Fibroblast of mammary gland (primary cell): ENCODE measurements at regions not wholly inside any gene's neighbourhood (a gene's known extent, or its start where the extent isn't known, plus 50 kb on each side); places are given as distances from the start of the nearest gene placed in this dataset.

Experiments
- DNase-seq: peaks from one replicate; pipeline ENCODE4 v3.0.0-alpha.2; 2010; ENCODE audit warnings: low read depth
- H3K4me3 ChIP-seq: 2 replicates; pipeline ENCODE4 v1.5.1; 2011; ENCODE audit warnings: low read depth, mild to moderate bottlenecking, low read length, moderate library complexity; ENCODE audit not compliant: control insufficient read depth
- CTCF ChIP-seq: conservative IDR thresholded peaks from 2 replicates; pipeline ENCODE4 v1.5.1; 2011; ENCODE audit warnings: low read depth, low read length, inconsistent platforms; ENCODE audit not compliant: control insufficient read depth, insufficient read depth

GRCh38 chr10:89100680-89101079 lies 106.4 kb downstream of the CH25H start:
- no peak overlapping the region for H3K4me3 ChIP-seq
- DNase-seq: peak; percentile 70
- TF ChIP-seq CTCF: no peak

DNA sequence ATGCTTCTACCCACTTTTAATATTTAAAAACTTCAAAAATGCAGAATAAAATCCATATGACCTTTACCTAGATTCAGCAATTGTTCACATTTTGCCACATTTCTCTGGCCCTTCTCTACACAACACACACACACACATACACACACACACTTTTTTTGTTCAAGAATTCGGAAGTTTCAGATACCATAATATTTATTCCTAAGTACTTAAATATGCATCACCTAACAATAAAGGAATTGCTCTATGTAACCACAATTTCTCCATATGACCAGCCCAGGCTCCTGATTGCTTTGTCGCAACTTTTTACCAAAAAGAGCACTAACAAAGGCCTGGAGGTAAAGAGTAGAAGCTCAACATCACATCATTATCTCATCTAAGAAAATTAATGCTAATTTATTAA lies 106.6 kb downstream of the FAS start:
- no peak for DNase-seq
- H3K4me3 ChIP-seq: no peak overlapping the region
- no peak for TF ChIP-seq CTCF

DNA sequence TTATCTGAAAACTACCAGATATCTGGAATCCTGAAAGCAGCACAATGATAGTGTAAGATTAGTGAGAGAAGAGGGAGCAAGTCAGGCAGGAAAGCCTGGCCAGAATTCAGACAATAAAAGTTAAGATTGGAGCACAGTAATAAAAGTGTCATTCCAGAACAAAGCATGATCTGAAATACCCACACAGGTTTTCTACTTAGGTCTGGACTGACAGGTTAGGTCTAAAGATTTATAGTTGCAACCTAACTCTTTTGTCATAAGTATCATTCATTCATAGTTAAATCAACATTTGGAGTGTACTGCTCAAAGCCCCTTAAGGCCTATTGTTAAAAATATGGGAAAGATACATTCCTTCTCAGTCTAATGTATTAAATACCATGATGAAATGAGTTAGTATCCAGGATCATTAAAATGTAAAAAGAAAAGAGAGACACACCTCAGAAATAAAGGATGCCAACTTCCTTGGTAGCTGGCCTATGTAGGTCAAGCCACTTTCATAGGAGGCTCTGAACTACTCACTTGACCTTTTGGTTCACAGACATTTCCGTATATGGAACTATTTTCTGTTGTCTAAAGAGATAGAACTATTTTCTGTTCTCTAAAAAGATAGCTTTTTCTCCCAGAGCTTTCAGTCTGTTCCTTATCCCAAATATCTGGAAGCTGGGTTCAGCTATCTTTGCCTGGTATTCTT lies 105.2 kb downstream of the FAS start:
- TF ChIP-seq CTCF: no peak
- DNase-seq: no peak

GRCh38 chr10:89093728-89094127 lies 103.1 kb downstream of the FAS start:
- DNase-seq: no peak
- H3K4me3 ChIP-seq: no peak overlapping the region
- TF ChIP-seq CTCF: no peak

More for the DNA sequence above, 105.2 kb downstream of the FAS start:
- no peak overlapping the region for H3K4me3 ChIP-seq

- H3K4me3 ChIP-seq: no peak overlapping the region
- no peak for TF ChIP-seq CTCF
- DNase-seq: no peak
Measured at GRCh38 chr10:89092981-89093380, 102.4 kb downstream of the FAS start.

GRCh38 chr10:89092439-89092838 lies 101.8 kb downstream of the FAS start:
- TF ChIP-seq CTCF: no peak
- no peak for DNase-seq
- H3K4me3 ChIP-seq: no peak overlapping the region

- no peak overlapping the region for H3K4me3 ChIP-seq
- DNase-seq: peak; percentile 56
- no peak for TF ChIP-seq CTCF
Measured at GRCh38 chr10:89091496-89091895, 100.9 kb downstream of the FAS start.
